Gastroesophageal sphincter (tissue), 4 donors: ENCODE measurements at regions not wholly inside any gene's neighbourhood (a gene's known extent, or its start where the extent isn't known, plus 50 kb on each side); places are given as distances from the start of the nearest gene placed in this dataset.

Source experiments
- ATAC-seq: fragments of 150-250 bp; one replicate; pipeline ENCODE4 v1.9.1; 2016; ENCODE audit warnings: mild to moderate bottlenecking, moderate library complexity
- H3K27ac ChIP-seq, 4 donors: fragments of 200-600 bp; sonication (generic) in 3 of 4; 1 replicate in 3 of 4; 2 replicates in 1 of 4; pipeline ENCODE4 v1.5.1; 2016 to 2019
- H3K27me3 ChIP-seq: fragments of 200-600 bp; sonication (generic); one replicate; pipeline ENCODE4 v1.5.1; 2019
- H3K36me3 ChIP-seq, 2 donors: fragments of 200-600 bp; sonication (generic); one replicate each; pipeline ENCODE4 v1.5.1; 2019; ENCODE audit warnings: control low read depth in 1 of 2
- H3K4me1 ChIP-seq, 3 donors: fragments of 200-600 bp; sonication (generic); 1 replicate in 2 of 3; 2 replicates in 1 of 3; pipeline ENCODE4 v1.5.1; 2016 to 2019; ENCODE audit warnings: control low read depth in 2 of 3
- H3K4me3 ChIP-seq, 2 donors: fragments of 200-600 bp; sonication (generic); one replicate each; pipeline ENCODE4 v1.5.1; 2019; ENCODE audit warnings: mild to moderate bottlenecking in 1 of 2, moderate library complexity in 1 of 2
- H3K9me3 ChIP-seq, 3 donors: fragments of 200-600 bp; sonication (generic); one replicate each; pipeline ENCODE4 v1.5.1; 2017 to 2019; ENCODE audit warnings: control low read depth in 2 of 3
- EP300 ChIP-seq: sonication (generic); formaldehyde crosslinking; IDR thresholded peaks from one replicate; pipeline ENCODE4 v1.6.1; 2017; ENCODE audit warnings: antibody characterized with exemption, mild to moderate bottlenecking
- POLR2A ChIP-seq, 2 donors: fragments of 450-650 bp; IDR thresholded peaks; one replicate each; pipeline ENCODE4 v1.6.1; 2017; ENCODE audit warnings: antibody characterized with exemption in 2 of 2, mild to moderate bottlenecking in 2 of 2, moderate library complexity in 1 of 2
- POLR2AphosphoS5 ChIP-seq: sonication (generic); formaldehyde crosslinking; IDR thresholded peaks from one replicate; pipeline ENCODE4 v1.6.1; 2017; ENCODE audit warnings: antibody characterized with exemption
- WGBS, 2 donors: methylation state at CpG; one replicate each; pipeline ENCODE4 v1.1.5; 2018; ENCODE audit warnings: low coverage in 1 of 2; 5-methylcytosine and 5-hydroxymethylcytosine counted together
- TF ChIP-seq, protein P1 (sequence below), 4 experiments: fragments of 200-600 bp in 2 of 4; fragments of 450-650 bp in 2 of 4; sonication (generic) in 1 of 4; IDR thresholded peaks; one replicate each; pipeline ENCODE4 v1.5.1; 2017 to 2019; ENCODE audit warnings: antibody characterized with exemption in 4 of 4, mild to moderate bottlenecking in 2 of 4, moderate library complexity in 2 of 4

DNA sequence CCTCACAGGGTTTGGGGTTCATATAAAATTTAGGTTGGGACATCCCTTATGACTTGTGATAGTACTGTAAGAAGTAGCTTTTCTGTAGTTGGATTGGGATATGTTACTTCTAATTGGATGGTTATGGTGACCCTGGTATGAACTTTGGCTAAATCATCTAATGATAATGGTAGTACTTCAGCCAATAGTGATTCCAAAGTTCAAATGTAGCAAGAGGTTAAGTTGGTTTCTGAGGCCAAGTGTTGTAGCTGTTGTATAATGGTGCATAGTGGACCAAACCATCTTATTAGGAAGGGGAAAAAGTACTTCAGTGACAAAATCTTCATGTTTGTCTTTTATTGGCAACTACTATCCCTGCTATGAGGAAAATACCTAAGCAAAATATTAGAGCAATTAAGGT lies 542.1 kb upstream of the IGFBP3 start:
- H3K27ac ChIP-seq: no peak overlapping the region
- no peaks in the 10 kb centered on the region for H3K27me3 ChIP-seq
- ATAC-seq: no peak
- no peaks in the 10 kb centered on the region for H3K4me1 ChIP-seq
- H3K4me3 ChIP-seq: no peak overlapping the region
- H3K36me3 ChIP-seq: no peaks in the 10 kb centered on the region
- H3K9me3 ChIP-seq: peaks cover 0 to 78% (median 2%) of the 10 kb centered on the region in 3 donors
- no peak for TF ChIP-seq POLR2A (IDR thresholded peaks at IDR 0.05)
- TF ChIP-seq, protein P1, sequence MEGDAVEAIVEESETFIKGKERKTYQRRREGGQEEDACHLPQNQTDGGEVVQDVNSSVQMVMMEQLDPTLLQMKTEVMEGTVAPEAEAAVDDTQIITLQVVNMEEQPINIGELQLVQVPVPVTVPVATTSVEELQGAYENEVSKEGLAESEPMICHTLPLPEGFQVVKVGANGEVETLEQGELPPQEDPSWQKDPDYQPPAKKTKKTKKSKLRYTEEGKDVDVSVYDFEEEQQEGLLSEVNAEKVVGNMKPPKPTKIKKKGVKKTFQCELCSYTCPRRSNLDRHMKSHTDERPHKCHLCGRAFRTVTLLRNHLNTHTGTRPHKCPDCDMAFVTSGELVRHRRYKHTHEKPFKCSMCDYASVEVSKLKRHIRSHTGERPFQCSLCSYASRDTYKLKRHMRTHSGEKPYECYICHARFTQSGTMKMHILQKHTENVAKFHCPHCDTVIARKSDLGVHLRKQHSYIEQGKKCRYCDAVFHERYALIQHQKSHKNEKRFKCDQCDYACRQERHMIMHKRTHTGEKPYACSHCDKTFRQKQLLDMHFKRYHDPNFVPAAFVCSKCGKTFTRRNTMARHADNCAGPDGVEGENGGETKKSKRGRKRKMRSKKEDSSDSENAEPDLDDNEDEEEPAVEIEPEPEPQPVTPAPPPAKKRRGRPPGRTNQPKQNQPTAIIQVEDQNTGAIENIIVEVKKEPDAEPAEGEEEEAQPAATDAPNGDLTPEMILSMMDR (IDR thresholded peaks at IDR 0.05): no peak
- no peak for TF ChIP-seq EP300
- TF ChIP-seq POLR2AphosphoS5: no peak

DNA sequence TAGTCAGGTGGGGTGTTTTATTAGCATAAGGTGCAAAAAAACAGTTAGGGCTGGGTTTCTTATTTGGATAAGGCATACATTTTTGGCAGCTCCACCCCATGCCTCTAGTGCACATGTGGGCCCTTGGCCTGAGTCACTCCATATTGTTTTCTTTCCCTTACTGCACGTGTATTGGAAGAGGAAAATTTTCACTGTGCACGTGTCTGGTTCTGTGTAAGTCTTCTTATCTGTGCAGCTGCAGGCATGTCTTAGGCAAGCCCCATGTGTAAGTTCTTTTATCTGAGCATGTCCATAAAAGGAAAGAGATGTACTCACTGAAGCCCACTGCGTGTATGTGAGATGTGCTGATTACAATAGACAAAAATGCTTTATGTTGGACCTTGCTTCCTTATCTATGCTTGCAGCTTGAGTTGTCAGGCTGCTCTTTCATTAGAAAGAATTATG lies 540.3 kb upstream of the IGFBP3 start:
- Histone ChIP-seq H3K9me3 (peaks cover 0 to 60% (median 0%) of the 10 kb centered on the region in 3 donors), H3K27me3 (no peaks in the 10 kb centered on the region), H3K4me3 (no peak overlapping the region), H3K4me1 (no peaks in the 10 kb centered on the region), H3K27ac (no peak overlapping the region), H3K36me3 (no peaks in the 10 kb centered on the region)
- TF ChIP-seq POLR2AphosphoS5 (no peak), EP300 (no peak), POLR2A (IDR thresholded peaks at IDR 0.05) (no peak)
- TF ChIP-seq, protein P1 (IDR thresholded peaks at IDR 0.05): no peak
- no peak for ATAC-seq
- 44 to 74% methylated on average over 3 of the region's 3 CpGs for WGBS, 2 donors

DNA sequence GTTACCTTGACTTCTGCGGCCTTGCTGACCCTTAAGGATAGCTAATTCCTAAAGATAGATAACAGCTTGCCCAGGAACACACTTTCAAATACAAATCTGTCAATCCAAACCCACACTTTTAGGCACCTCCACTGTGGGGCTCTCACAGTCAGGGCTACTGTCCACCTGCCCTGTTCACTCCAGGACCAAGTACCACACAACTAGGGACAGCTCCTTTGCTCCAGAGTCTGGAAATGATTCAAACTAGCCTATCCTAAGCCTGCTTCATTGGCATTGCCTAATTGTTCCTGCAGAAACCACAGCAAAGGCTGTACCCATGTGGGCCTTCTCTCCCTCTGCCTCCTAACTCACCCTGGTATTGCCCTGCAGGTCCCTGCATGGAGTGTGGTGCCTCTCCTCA lies 538.9 kb upstream of the IGFBP3 start:
- H3K27ac ChIP-seq: no peak overlapping the region
- H3K4me1 ChIP-seq: peaks cover 0 to 5% (median 0%) of the 10 kb centered on the region in 3 donors
- H3K27me3 ChIP-seq: no peaks in the 10 kb centered on the region
- TF ChIP-seq, protein P1 (IDR thresholded peaks at IDR 0.05): no peak
- no peak for ATAC-seq
- no peak overlapping the region for H3K4me3 ChIP-seq
- H3K9me3 ChIP-seq: peaks cover 0 to 46% (median 0%) of the 10 kb centered on the region in 3 donors
- WGBS, 2 donors: 56 to 100% methylated on average over 1 of the region's 1 CpG
- H3K36me3 ChIP-seq: no peaks in the 10 kb centered on the region

DNA sequence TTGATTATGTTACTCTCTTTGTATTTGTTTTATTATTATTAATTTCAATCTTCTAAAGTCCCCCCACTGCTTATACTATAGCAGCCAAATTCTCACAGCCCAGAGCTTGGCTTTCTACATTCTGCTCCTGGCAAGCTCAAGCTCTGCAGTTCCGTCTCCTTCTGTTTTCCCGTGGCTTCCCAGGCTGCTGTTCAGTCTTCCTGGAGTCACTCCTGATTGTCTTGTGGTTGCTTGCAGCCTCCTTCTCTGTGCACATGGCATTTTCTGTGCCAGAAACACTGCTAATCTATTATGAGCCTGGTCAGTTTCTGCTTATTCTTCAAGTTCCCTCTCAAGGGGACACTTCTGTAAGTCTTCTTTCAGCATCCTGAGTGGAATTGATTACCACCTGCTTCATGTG lies 533.7 kb upstream of the IGFBP3 start:
- Histone ChIP-seq H3K27me3 (no peaks in the 10 kb centered on the region), H3K36me3 (no peaks in the 10 kb centered on the region), H3K27ac (no peak overlapping the region), H3K4me1 (peaks cover 0 to 5% (median 0%) of the 10 kb centered on the region in 3 donors), H3K9me3 (no peaks in the 10 kb centered on the region), H3K4me3 (no peak overlapping the region)
- no peak for ATAC-seq
- TF ChIP-seq POLR2AphosphoS5 (no peak), EP300 (no peak), POLR2A (IDR thresholded peaks at IDR 0.05) (no peak)
- TF ChIP-seq, protein P1 (IDR thresholded peaks at IDR 0.05): no peak
- 31 to 36% methylated on average over 2 of the region's 2 CpGs for WGBS, 2 donors

DNA sequence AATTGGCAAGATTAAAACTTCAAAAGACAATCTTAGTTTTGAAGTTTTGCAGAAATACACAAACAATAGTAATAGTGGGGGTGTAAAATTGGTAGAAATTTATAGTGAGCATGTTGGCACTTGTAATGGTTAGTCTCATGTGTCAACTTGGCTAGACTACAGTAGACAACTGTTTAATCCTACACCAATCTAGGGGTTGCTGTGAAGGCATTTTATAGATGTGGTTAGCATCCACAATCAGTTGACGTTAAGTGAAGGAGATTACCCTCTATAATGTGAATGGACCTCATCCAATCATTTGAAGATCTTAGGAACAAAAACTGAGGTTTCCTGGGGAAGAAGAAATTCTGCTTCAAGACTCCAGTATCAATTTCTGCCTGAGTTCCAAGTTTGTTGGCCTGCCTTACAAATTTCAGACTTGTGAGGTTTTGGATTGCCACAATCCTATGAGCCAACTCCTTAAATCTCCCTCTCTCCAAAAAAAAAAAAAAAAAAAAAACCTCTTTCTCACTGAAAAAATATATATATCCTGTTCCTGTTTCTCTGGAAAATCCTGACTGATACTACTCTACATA lies 531.6 kb upstream of the IGFBP3 start:
- Histone ChIP-seq H3K27me3 (no peaks in the 10 kb centered on the region), H3K27ac (no peak overlapping the region), H3K4me1 (peaks cover 0 to 5% (median 0%) of the 10 kb centered on the region in 3 donors), H3K9me3 (no peaks in the 10 kb centered on the region), H3K4me3 (no peak overlapping the region), H3K36me3 (no peaks in the 10 kb centered on the region)
- TF ChIP-seq POLR2AphosphoS5: no peak
- no peak for TF ChIP-seq EP300
- no peak for TF ChIP-seq POLR2A (IDR thresholded peaks at IDR 0.05)
- TF ChIP-seq, protein P1 (IDR thresholded peaks at IDR 0.05): no peak
- no peak for ATAC-seq
- 92% methylated on average over 1 of the region's 1 CpG; no CpG with 5 or more reads in 1 of the 2 donors for WGBS, 2 donors
